ENCODE measurements at regions not wholly inside any gene's neighbourhood (a gene's known extent, or its start where the extent isn't known, plus 50 kb on each side); places are given as distances from the start of the nearest gene placed in this dataset.

DNA sequence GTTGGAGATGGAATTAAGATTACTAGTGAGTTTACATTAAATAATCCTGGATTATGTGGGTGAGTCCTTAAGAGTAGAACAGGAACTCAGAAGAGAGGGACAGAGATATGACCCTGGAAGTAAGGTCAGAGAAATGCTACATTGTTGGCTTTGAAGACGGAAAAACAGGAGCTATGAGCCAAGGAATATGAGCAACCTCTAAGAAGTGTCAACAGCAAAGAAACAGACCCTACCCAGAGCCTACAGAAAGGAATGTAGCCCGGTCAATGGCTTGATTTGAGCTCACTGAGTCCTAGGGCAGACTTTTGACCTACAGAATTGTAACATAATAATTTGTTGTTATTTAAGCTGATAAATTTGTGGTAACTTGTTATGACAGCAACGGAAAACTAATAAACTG is 304.9 kb downstream of the IPMK start:
- WGBS, 5 donors = 68 to 84% (median 76%) methylated on average over 3 of the region's 3 CpGs
- H3K9me3 ChIP-seq = no peaks in the 10 kb centered on the region
- intact Hi-C loops (cut with DNase I; ENCODE audit: low total_unique reads) = no loop called here
- no peak overlapping the region for H3K27ac ChIP-seq
- no peaks in the 10 kb centered on the region for H3K4me1 ChIP-seq
- H3K27me3 ChIP-seq = no peaks in the 10 kb centered on the region
- DNase-seq = no peak
- no peak for TF ChIP-seq EP300 (IDR thresholded peaks at IDR 0.05)
- TF ChIP-seq CTCF (IDR thresholded peaks at IDR 0.05) = no peak
- TF ChIP-seq POLR2A (IDR thresholded peaks at IDR 0.05) = no peak
- no peak for TF ChIP-seq POLR2AphosphoS5 (IDR thresholded peaks at IDR 0.05)
- H3K4me3 ChIP-seq = no peak overlapping the region
- no peaks in the 10 kb centered on the region for H3K36me3 ChIP-seq

DNA sequence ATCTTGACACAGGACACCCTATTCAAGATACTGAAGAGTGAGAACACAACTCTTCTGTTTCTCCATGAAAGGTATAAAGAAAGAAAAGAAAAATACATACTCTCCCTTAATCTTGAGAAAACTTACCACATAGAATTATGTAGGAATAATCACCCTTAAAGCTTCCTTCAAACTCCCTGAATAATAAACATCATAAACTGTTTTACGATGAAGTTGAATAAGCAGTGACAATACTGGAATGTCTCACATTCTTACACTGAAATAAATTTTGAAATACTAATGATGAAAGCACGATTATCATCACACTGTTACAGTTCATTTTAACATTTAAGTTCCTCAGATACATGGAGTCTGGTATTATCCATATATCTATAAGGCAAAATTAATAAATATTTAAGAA is 306.2 kb downstream of the IPMK start:
- H3K9me3 ChIP-seq = no peaks in the 10 kb centered on the region
- H3K4me1 ChIP-seq = no peaks in the 10 kb centered on the region
- intact Hi-C loops (cut with DNase I; ENCODE audit: low total_unique reads) = no loop called here
- H3K4me3 ChIP-seq = no peak overlapping the region
- no peak for DNase-seq
- H3K27me3 ChIP-seq = no peaks in the 10 kb centered on the region
- H3K36me3 ChIP-seq = no peaks in the 10 kb centered on the region
- WGBS, 5 donors = 73 to 80% (median 77%) methylated on average over 2 of the region's 2 CpGs
- TF ChIP-seq POLR2A (IDR thresholded peaks at IDR 0.05) (no peak), CTCF (IDR thresholded peaks at IDR 0.05) (no peak), EP300 (IDR thresholded peaks at IDR 0.05) (no peak), POLR2AphosphoS5 (IDR thresholded peaks at IDR 0.05) (no peak)
- H3K27ac ChIP-seq = no peak overlapping the region

DNA sequence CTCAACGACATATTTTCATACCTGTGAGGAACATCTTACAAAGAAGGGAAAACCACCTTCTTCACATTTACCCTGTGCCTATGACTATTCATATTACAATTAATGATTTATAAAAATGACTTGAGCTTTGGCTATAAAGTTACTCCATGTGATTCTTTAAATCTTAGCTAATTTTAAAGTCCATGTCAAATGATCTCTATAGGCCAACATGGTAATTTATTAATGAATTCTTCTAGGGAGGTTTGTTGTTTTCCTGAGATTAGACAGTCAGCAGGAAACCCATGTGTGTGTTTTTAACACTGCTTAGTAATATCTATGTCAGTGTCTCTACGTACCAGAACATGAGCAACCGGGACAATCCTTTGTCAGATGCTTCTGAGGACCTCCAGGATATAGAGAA is 307.3 kb downstream of the IPMK start:
- no peak for DNase-seq
- Histone ChIP-seq H3K4me3 (no peak overlapping the region), H3K4me1 (no peaks in the 10 kb centered on the region), H3K9me3 (no peaks in the 10 kb centered on the region), H3K27me3 (no peaks in the 10 kb centered on the region), H3K27ac (no peak overlapping the region), H3K36me3 (no peaks in the 10 kb centered on the region)
- 55 to 69% (median 60%) methylated on average over 3 of the region's 3 CpGs for WGBS, 5 donors
- intact Hi-C loops (cut with DNase I; ENCODE audit: low total_unique reads) = no loop called here
- TF ChIP-seq CTCF (IDR thresholded peaks at IDR 0.05) (no peak), EP300 (IDR thresholded peaks at IDR 0.05) (no peak), POLR2AphosphoS5 (IDR thresholded peaks at IDR 0.05) (no peak), POLR2A (IDR thresholded peaks at IDR 0.05) (no peak)

- Histone ChIP-seq H3K27ac (no peak overlapping the region), H3K9me3 (no peaks in the 10 kb centered on the region), H3K27me3 (no peaks in the 10 kb centered on the region), H3K4me1 (no peaks in the 10 kb centered on the region), H3K36me3 (no peaks in the 10 kb centered on the region), H3K4me3 (no peak overlapping the region)
- WGBS, 5 donors = 17 to 32% (median 24%) methylated on average over 1 of the region's 1 CpG
- no peak for TF ChIP-seq POLR2A (IDR thresholded peaks at IDR 0.05)
- no peak for TF ChIP-seq CTCF (IDR thresholded peaks at IDR 0.05)
- no peak for TF ChIP-seq POLR2AphosphoS5 (IDR thresholded peaks at IDR 0.05)
- TF ChIP-seq EP300 (IDR thresholded peaks at IDR 0.05) = no peak
- intact Hi-C loops (cut with DNase I; ENCODE audit: low total_unique reads) = no loop called here
- peak in 1 of 2 donors; percentile 5 for DNase-seq
Observed at GRCh38 chr10:57959318-57960006, 308.2 kb downstream of the IPMK start.

Data from stomach (tissue), 8 donors.